ENCODE measurements at regions not wholly inside any gene's neighbourhood (a gene's known extent, or its start where the extent isn't known, plus 50 kb on each side); places are given as distances from the start of the nearest gene placed in this dataset.
"Not testable (repeated sequence)": the region's sequence is repeated elsewhere in the genome, so short reads cannot be mapped to it uniquely, and the experiment has no call there.

- in situ Hi-C loops (cut with HindIII; ENCODE audit: low sequenced_read_pairs), result no loop called here
- DNase-seq (ENCODE audit: low spot score), result no peak
Observed at GRCh38 chr13:44135566-44135965, 238.1 kb upstream of the SERP2 start.

- in situ Hi-C loops (cut with HindIII; ENCODE audit: low sequenced_read_pairs), result no loop called here
Observed at GRCh38 chr13:44136696-44137268, 236.8 kb upstream of the SERP2 start.

DNA sequence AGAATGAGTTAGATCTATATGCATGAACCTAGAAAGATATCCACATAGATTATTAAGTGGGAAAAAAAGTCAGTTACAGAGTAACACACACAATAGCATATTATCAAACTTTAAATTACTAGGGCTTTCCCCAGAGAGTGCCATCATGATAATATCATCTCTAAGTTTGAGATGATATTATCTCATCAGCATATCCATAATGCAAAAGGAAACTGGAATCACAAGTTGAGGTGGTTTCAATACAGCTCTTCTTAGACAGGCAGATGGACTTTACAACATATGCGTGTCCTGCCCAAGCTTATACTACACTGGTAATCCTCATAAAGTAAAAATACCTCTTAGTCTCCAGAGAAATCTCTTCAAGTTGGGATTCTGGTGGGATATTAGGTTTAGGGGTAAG, 236.2 kb upstream of the SERP2 start:
- DNase-seq (ENCODE audit: low spot score), result no peak
- in situ Hi-C loops (cut with HindIII; ENCODE audit: low sequenced_read_pairs), result no loop called here

More at GRCh38 chr13:44136696-44137268, 236.8 kb upstream of the SERP2 start:
- DNase-seq (ENCODE audit: low spot score), result no peak

GRCh38 chr13:44140146-44140545, 233.5 kb upstream of the SERP2 start:
- DNase-seq (ENCODE audit: low spot score), result no peak
- in situ Hi-C loops (cut with HindIII; ENCODE audit: low sequenced_read_pairs), result no loop called here

DNA sequence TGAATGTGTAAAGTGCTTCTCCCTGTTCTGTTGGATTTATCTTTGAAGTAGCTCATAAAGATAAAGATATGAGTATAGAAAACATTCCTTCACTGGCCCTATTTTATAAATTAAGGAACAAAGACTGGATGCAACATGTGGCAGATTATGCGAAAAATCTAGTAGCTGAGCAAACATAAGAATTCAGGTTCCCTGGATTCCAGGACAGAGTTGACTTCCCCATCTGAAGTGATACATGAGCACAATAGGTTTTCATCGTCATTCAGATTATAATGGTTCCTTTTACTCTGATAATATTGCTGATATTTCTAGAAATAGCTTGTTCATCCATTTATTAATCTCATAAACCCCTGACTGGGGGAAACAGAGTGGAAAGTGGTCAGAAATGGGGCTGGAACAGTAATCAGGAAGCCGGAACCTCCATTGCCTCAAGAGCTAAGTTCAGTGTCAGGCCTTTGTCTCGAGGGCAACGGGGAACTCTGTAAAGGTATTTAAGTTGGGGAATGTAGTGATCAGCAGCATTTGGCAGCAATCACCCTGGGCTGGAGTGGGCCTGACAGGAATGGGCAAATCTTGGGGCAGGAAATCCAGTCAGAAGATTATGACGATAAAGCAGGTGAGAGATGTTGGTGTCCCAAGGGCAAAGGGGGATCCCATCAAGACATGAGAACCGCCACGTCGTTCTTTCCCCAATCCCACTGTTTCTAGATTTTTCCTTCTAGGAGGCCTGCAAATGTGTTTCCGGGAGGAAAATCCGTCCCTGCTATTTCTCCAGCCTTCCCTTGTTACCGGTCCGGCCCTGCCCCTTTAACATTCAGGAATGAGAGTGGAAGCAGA, 232.5 kb upstream of the SERP2 start:
- DNase-seq (ENCODE audit: low spot score), result no peak
- in situ Hi-C loops (cut with HindIII; ENCODE audit: low sequenced_read_pairs), result no loop called here

GRCh38 chr13:44141725-44142539, 231.7 kb upstream of the SERP2 start:
- in situ Hi-C loops (cut with HindIII; ENCODE audit: low sequenced_read_pairs), result no loop called here
- peak; percentile 96 for DNase-seq (ENCODE audit: low spot score)

DNA sequence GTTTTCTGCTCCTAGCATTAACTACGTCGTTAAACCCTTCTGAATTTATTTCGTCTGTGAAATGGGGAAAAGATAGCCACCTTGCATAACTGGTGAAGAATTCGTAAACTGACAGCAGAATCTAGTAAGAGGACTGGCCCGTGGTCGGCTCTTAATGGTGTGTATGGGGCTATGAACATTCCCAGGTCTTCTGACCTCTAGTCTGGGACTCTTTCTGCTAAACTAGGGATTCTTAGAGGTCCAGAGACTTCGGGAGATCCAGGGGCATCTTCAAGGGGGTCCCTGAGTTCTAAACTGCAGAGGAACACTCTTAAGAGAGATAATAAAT, 231.1 kb upstream of the SERP2 start:
- DNase-seq (ENCODE audit: low spot score), result no peak

GRCh38 chr13:44142941-44143665, 230.5 kb upstream of the SERP2 start:
- no peak for DNase-seq (ENCODE audit: low spot score)
- in situ Hi-C loops (cut with HindIII; ENCODE audit: low sequenced_read_pairs), result no loop called here

More for the DNA sequence above, 231.1 kb upstream of the SERP2 start:
- in situ Hi-C loops (cut with HindIII; ENCODE audit: low sequenced_read_pairs), result no loop called here

DNA sequence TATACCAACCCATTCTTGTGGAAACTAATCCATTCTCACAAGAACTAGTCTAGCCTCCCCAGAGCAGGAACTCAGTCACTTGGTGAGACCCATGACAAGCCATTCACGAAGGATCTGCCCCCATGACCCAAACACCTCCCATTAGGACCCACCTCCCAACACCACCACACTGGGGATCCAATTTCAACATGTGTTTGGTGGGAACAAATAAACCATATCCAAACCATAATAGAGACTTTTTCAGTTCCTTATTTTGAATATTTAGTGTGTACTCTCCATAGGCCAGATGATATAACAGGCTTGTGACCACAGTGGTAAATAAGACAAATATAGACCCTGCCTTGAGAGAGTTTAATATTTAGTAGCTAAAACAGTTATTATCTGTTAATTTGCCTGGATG, 227.5 kb upstream of the SERP2 start:
- in situ Hi-C loops (cut with HindIII; ENCODE audit: low sequenced_read_pairs), result no loop called here
- no peak for DNase-seq (ENCODE audit: low spot score)

- in situ Hi-C loops (cut with HindIII; ENCODE audit: low sequenced_read_pairs), result no loop called here
Observed at GRCh38 chr13:44147233-44147632, 226.4 kb upstream of the SERP2 start.

DNA sequence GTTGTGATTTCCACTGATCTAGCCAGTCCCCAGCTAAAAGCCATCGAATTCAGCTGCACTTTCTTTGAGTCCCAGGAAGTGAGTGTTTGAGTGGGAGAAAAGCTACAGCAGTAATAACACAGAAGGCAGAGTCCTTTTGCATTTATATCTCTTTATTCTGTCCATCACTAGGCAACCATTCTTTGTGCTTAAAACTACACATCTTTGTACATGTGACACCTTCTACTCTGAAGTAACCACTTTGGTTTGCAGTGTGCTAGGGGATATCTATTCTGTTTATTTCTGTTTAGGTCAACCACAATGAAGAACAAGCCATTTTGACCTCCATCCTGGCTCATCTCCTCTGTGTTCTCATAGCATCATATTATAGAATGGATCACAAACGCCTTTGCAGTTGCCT, 226.0 kb upstream of the SERP2 start:
- DNase-seq (ENCODE audit: low spot score), result no peak
- in situ Hi-C loops (cut with HindIII; ENCODE audit: low sequenced_read_pairs), result no loop called here

More at GRCh38 chr13:44147233-44147632, 226.4 kb upstream of the SERP2 start:
- DNase-seq (ENCODE audit: low spot score), result no peak

DNA sequence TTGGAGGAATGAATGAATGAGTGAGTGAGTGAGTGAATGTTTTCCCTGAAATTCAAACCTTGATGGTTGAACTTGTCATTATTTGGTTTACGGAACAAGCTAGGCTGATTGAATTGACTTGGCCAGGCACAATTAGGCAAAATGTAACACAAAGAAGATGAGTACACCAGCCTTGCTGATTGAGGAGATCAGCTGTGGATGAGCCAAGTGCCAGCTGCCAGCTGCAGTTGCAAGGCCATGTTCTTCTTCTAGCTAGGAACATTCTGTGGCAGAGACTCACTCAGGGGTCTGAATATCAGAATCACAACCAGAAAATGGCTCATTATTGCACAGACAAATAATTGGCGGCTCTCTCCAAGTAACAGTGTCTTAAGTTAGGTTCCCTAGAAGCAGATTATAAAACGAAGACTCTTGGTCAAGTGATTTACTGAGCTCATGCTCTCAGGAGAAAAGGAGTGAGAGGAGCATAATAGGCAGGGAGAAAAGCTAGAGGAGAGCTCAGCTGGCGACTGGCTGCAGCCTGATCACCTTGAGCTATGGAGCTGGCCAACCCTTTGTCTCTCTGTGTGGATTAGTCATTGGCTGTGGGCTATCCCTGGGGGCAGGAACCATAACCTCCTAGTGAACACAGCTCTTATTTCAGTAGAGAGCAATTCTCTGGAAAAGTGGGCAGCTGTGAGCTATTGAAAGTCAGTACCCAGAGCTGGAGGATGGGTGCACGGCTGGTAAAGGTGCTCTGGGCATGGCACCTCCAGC, 225.3 kb upstream of the SERP2 start:
- DNase-seq (ENCODE audit: low spot score), result no peak
- in situ Hi-C loops (cut with HindIII; ENCODE audit: low sequenced_read_pairs), result no loop called here

GRCh38 chr13:44149231-44149630, 224.4 kb upstream of the SERP2 start:
- in situ Hi-C loops (cut with HindIII; ENCODE audit: low sequenced_read_pairs), result not testable (repeated sequence)

GRCh38 chr13:44149821-44150220, 223.8 kb upstream of the SERP2 start:
- in situ Hi-C loops (cut with HindIII; ENCODE audit: low sequenced_read_pairs), result no loop called here
- no peak for DNase-seq (ENCODE audit: low spot score)

More at GRCh38 chr13:44149231-44149630, 224.4 kb upstream of the SERP2 start:
- DNase-seq (ENCODE audit: low spot score), result not testable (repeated sequence)

- no peak for DNase-seq (ENCODE audit: low spot score)
- in situ Hi-C loops (cut with HindIII; ENCODE audit: low sequenced_read_pairs), result no loop called here
Observed at GRCh38 chr13:44151474-44151873, 222.2 kb upstream of the SERP2 start.

DNA sequence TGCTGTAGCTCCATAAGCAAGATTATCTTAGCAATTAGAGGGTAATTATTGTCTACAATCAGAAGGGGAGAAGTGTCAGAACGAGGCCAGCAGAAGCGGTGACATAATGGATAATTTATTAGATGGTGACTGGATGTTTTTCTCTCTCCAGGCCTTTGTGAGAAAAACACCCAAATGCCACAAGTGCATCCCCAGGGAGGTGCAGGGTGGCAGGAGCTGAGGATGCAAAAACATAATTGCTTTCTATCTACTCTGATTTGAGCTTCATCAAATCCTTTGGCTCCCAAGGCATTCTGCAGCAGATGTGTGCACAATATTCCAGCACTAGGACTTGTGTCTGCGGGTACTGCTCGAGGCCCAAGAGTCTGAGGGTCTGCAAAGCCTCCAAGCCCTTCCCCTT, 220.1 kb upstream of the SERP2 start:
- DNase-seq (ENCODE audit: low spot score), result no peak
- in situ Hi-C loops (cut with HindIII; ENCODE audit: low sequenced_read_pairs), result no loop called here

DNA sequence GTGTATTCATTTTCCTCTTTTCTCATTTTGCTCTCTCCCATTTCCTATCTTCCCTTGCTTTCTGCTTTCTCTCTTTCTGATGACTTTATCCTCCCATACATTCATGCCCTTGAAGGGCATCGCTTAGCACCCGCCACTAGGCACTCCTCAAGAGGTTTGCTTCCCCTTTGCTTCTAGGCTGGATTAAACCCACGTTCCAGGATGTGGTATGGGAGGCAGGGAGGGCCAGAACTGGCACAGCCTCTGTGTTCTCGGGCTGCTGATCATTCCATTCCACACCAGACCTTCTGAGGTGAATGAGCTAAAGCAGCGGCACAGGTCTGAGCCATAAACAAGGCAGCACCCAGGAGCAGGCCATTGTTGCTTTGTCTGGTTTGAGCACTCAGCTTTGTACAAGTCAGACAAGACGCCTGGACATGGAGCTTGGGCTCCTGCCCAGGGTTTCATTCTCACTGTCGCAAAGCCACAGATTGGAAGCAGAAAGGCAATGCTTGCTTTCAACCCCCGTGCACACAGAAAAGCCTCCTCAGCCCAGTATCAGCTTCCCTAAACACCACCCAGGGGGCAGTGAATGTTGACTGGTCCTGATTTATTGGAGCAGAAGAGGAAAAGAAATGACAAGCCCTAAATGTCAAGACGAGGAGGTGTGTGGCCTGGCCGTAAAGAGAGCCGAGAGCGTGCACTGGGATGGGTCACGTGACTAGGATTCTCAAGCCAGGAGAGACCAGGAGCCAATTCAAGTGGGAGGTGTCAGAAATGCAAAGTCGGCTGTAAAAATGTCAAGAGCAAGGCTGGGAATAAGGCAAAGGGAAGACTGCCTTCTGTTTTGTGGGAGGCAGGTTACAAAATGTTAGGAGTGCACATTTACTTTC, 218.0 kb upstream of the SERP2 start:
- in situ Hi-C loops (cut with HindIII; ENCODE audit: low sequenced_read_pairs), result no loop called here
- DNase-seq (ENCODE audit: low spot score), result peak; percentile 92

DNA sequence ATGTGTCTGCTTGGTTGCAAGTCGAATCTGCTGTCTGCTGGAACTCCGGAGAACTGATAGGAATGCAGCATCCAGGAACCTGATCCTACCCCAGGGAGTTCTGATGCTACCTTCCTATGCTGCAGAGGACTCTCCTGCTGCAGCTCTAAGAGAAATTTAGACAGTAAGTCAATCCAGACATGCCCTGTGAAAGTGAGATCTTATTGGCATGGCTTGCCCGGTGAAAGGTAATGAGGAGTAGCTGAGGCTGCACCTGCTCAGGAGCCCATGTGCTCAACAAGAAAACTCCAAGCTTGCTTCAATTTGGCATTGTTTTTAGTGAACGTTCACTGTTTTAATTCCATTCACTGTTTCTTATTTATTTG, 217.3 kb upstream of the SERP2 start:
- DNase-seq (ENCODE audit: low spot score), result no peak
- in situ Hi-C loops (cut with HindIII; ENCODE audit: low sequenced_read_pairs), result no loop called here

All from G401 (cell line).